Stimulated activated CD4-positive, alpha-beta T cell treated with anti-CD3 and anti-CD28 coated beads, Interleukin-12 subunit alpha, Interleukin-12 subunit beta, amount 100 ng/mL, for 48 hours (primary cell): ENCODE measurements at regions not wholly inside any gene's neighbourhood (a gene's known extent, or its start where the extent isn't known, plus 50 kb on each side); places are given as distances from the start of the nearest gene placed in this dataset.
"Not testable (repeated sequence)": the region's sequence is repeated elsewhere in the genome, so short reads cannot be mapped to it uniquely, and the experiment has no call there.

Source experiments
- DNase-seq, 3 donors: peaks; one replicate each; pipeline ENCODE4 v3.0.0-alpha.2; 2020; ENCODE audit warnings: low read depth in 2 of 3, low spot score in 1 of 3

GRCh38 chr4:19636451-19636850, 615.3 kb upstream of the SLIT2 start:
- no peak for DNase-seq

- no peak for DNase-seq
Measured at GRCh38 chr4:19631814-19632213, 619.9 kb upstream of the SLIT2 start.

- no peak for DNase-seq
Measured at GRCh38 chr4:19623866-19624265, 627.8 kb upstream of the SLIT2 start.

- no peak for DNase-seq
Measured at GRCh38 chr4:19615086-19615689, 636.5 kb upstream of the SLIT2 start.

- DNase-seq: no peak
Measured at GRCh38 chr4:19614171-19614570, 637.5 kb upstream of the SLIT2 start.

- DNase-seq: no peak
Measured at GRCh38 chr4:19596342-19596741, 655.4 kb upstream of the SLIT2 start.

GRCh38 chr4:19592391-19592790, 659.3 kb upstream of the SLIT2 start:
- DNase-seq: no peak

GRCh38 chr4:19583827-19584569, 667.7 kb upstream of the SLIT2 start:
- no peak for DNase-seq

GRCh38 chr4:19580095-19580494, 671.6 kb upstream of the SLIT2 start:
- DNase-seq: no peak

GRCh38 chr4:19579608-19580007, 672.1 kb upstream of the SLIT2 start:
- no peak for DNase-seq

GRCh38 chr4:19577097-19577496, 674.6 kb upstream of the SLIT2 start:
- DNase-seq: no peak

- DNase-seq: no peak
Measured at GRCh38 chr4:19575924-19576323, 675.8 kb upstream of the SLIT2 start.

- no peak for DNase-seq
Measured at GRCh38 chr4:19566041-19566440, 685.7 kb upstream of the SLIT2 start.

- no peak for DNase-seq
Measured at GRCh38 chr4:19562456-19562855, 689.2 kb upstream of the SLIT2 start.

GRCh38 chr4:19557161-19557560, 694.5 kb upstream of the SLIT2 start:
- no peak for DNase-seq

GRCh38 chr4:19556276-19556675, 695.4 kb upstream of the SLIT2 start:
- DNase-seq: not testable (repeated sequence)

GRCh38 chr4:19547463-19547862, 704.2 kb upstream of the SLIT2 start:
- DNase-seq: no peak

- DNase-seq: no peak
Measured at GRCh38 chr4:19544446-19545125, 707.1 kb upstream of the SLIT2 start.

- no peak for DNase-seq
Measured at GRCh38 chr4:19540859-19541540, 710.7 kb upstream of the SLIT2 start.

GRCh38 chr4:19539201-19539600, 712.5 kb upstream of the SLIT2 start:
- no peak for DNase-seq

GRCh38 chr4:19534159-19534558, 717.5 kb upstream of the SLIT2 start:
- DNase-seq: no peak
